ENCODE measurements at regions not wholly inside any gene's neighbourhood (a gene's known extent, or its start where the extent isn't known, plus 50 kb on each side); places are given as distances from the start of the nearest gene placed in this dataset.
"Not testable (repeated sequence)": the region's sequence is repeated elsewhere in the genome, so short reads cannot be mapped to it uniquely, and the experiment has no call there.

- no peak for DNase-seq (ENCODE audit: low read depth in 2 of 2)
Measured at GRCh38 chrX:123085311-123085940, 98.7 kb upstream of the GRIA3 start.

DNA sequence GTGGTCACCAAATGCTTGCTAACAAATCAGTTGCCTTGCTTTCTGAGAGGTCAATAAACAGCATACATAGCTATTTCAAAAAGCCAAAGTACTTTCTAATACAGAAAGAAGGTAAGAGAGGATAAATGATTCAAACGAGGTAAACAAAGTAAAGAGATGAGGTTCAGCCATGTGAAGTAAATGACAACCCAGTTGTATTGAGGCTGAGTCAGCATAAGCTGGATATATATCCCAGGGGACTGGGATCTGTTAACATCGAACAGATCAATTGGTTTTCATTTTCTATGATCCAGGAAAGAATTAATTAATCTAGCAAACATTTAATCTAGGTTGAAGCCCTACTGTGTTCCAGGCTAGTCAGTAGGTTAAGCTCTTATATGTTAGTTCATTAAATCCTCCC is 97.3 kb upstream of the GRIA3 start:
- DNase-seq (ENCODE audit: low read depth in 2 of 2) = no peak

- DNase-seq (ENCODE audit: low read depth in 2 of 2) = no peak
Measured at GRCh38 chrX:123087326-123087725, 96.8 kb upstream of the GRIA3 start.

DNA sequence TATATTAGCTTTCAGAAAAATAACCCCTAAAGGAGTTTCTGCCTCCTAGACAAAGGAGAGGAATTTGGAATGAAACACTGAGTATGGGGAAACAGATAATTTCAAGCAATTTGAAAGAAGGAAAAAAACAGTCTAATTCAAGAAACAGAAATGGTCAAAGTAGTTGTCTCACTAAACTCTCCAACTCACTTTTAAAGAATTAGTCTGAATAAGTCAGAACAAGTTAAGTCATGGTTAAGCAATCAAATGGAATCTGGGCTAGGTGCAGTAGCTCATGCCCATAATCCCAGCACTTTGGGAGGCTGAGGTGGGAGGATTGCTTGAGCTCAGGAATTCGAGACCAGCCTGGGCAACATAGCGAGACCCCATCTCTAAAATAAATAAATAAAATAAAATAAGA is 95.7 kb upstream of the GRIA3 start:
- no peak for DNase-seq (ENCODE audit: low read depth in 2 of 2)

DNA sequence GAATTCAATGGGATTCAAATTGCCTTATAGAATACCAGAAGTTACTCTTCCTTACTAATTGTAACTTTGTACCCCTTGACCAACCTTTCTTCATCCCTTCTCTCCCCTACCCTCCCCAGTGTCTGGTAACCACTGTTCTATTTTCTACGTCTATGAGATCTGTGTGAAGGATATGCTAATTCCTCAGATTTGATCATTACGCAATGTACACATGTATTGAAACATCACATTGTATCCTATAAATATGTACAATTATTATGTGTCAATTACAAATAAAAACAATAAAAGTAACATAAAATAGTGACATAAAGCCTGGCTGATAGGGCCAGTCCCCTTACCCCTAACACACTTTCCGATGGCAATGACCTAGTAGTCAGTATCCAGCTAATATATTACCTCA is 95.1 kb upstream of the GRIA3 start:
- DNase-seq (ENCODE audit: low read depth in 2 of 2) = no peak

DNA sequence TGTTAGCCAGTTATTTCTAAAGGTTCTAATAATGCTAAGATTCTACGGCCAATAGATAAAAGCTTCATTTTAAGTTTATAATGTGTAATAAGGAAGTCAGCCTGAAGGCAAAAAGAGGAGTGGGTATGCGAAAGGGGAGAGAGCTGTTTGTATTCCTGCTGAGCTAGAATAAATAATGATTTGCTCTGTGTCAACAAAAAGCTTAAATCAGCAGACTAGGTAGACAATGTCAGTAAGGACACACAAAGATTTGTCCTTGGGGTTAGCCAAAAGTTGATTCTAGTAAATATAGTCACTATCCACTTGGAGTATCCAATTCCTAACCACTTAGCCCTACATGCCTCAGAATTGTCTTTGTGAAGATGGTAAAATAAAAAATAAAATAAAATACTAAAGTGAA is 90.3 kb upstream of the GRIA3 start:
- no peak for DNase-seq (ENCODE audit: low read depth in 2 of 2)

DNA sequence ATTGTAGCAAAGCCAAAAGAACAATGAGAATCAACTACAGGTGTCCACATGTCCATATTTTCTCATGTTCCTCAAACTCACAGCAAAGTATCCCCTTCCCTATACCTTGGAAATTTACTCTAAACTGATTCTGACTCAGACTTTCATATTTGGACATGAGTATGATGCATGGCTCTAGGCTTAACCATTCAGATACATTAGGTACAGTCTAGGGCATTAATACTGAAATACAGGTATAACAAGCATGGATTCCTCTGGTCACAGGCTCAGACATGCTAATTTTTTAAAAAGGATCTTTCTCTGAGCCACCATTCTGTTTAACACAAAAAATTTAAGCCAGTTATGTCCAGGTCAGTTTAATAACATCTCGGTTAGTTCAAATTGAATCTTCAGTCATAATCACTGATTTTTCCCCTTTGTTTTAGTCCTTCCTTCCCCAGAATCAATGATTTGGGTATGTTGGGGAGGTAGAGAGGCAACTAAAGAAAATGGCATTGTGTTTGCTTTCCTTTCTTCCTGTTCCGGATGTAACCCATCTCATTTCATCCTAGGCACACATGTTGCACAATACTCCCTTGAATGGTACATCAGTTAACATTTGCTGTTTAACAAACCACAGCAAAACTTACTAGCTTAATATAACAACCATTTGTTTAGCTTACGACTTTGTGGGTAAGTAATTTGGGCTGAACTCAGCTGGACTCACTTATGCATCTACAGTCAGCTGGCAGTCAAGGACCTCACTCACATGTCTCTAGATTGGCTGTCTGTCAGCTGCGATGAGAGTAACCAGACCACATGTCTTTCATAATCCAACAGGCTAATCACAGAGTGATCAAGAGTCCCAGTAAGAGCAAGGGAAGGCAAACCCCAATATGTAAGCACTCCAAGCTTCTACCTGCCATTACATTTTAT is 75.3 kb upstream of the GRIA3 start:
- DNase-seq (ENCODE audit: low read depth in 2 of 2) = no peak

GRCh38 chrX:123121241-123121640 is 62.8 kb upstream of the GRIA3 start:
- DNase-seq (ENCODE audit: low read depth in 2 of 2) = no peak

DNA sequence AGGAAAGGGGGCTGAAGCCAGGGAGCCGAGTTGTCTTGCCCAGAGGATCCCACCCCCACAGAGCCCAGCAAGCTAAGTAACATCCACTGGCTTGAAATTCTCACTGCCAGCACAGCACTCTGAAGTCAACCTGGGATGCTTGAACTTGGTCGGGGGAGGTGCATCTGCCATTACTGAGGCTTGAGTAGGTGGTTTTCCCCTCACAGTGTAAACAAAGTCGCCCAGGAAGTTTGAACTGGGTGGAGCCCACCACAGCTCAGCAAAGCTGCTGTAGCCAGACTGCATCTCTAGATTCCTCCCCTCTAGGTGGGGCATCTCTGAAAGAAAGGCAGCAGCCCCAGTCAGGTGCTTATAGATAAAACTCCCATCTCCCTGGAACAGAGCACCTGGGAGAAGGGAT is 54.3 kb upstream of the GRIA3 start:
- DNase-seq (ENCODE audit: low read depth in 2 of 2) = not testable (repeated sequence)
